Omental fat pad (tissue), 3 donors: ENCODE measurements at regions not wholly inside any gene's neighbourhood (a gene's known extent, or its start where the extent isn't known, plus 50 kb on each side); places are given as distances from the start of the nearest gene placed in this dataset.

Source experiments
- ATAC-seq: fragments of 150-250 bp; one replicate; pipeline ENCODE4 v1.9.1; 2016; ENCODE audit warnings: mild to moderate bottlenecking, moderate library complexity; ENCODE audit not compliant: low FRiP score
- DNase-seq: peaks from one replicate; pipeline ENCODE4 v3.0.0-alpha.2; 2019; ENCODE audit warnings: low spot score
- TF ChIP-seq, protein P1 (sequence below), 3 donors: fragments of 450-650 bp; IDR thresholded peaks; one replicate each; pipeline ENCODE4 v1.5.1; 2016 to 2017; ENCODE audit warnings: antibody characterized with exemption in 3 of 3, mild to moderate bottlenecking in 3 of 3, moderate library complexity in 2 of 3

DNA sequence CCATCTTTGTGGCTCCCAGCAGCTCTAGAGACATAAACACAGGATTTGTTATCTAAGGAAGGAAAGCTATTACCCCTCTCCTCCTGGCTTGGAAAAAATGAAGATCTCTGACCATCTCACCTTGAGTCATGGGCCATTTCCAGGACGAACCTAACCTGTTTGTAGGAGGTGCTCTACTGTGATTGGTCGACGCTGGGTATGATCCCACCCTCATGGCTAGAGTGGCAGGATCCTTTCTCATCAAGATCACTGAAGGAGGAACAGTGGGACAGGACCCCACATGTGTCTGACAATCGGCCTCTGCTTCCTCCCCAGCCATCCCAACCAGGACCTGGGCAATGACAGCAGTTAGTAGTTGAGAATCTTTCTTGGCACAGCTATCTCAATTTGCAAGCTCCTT, 144.1 kb downstream of the EMX2 start:
- ATAC-seq, result no peak
- TF ChIP-seq, protein P1, sequence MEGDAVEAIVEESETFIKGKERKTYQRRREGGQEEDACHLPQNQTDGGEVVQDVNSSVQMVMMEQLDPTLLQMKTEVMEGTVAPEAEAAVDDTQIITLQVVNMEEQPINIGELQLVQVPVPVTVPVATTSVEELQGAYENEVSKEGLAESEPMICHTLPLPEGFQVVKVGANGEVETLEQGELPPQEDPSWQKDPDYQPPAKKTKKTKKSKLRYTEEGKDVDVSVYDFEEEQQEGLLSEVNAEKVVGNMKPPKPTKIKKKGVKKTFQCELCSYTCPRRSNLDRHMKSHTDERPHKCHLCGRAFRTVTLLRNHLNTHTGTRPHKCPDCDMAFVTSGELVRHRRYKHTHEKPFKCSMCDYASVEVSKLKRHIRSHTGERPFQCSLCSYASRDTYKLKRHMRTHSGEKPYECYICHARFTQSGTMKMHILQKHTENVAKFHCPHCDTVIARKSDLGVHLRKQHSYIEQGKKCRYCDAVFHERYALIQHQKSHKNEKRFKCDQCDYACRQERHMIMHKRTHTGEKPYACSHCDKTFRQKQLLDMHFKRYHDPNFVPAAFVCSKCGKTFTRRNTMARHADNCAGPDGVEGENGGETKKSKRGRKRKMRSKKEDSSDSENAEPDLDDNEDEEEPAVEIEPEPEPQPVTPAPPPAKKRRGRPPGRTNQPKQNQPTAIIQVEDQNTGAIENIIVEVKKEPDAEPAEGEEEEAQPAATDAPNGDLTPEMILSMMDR (IDR thresholded peaks at IDR 0.05), result no peak
- DNase-seq, result no peak

DNA sequence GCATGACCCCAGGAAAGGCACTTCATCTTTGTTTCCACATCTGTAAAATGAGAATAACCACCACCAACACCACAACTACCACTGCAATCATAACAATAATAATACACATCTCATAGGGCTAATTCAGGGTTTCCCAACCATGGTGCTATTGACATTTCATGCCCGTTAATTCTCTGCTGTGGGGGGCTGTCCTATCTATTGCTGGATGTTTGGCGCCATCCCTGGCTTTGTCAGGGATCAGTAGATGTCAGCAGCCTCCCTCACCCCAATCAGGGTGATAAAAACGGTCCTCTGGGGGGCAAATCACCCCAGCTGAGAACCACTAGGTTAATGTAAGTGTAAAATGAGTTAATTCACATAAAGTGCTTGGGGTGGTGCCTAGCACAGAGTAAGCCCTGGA, 145.8 kb downstream of the EMX2 start:
- DNase-seq, result no peak
- no peak for ATAC-seq
- TF ChIP-seq, protein P1 (IDR thresholded peaks at IDR 0.05), result no peak

DNA sequence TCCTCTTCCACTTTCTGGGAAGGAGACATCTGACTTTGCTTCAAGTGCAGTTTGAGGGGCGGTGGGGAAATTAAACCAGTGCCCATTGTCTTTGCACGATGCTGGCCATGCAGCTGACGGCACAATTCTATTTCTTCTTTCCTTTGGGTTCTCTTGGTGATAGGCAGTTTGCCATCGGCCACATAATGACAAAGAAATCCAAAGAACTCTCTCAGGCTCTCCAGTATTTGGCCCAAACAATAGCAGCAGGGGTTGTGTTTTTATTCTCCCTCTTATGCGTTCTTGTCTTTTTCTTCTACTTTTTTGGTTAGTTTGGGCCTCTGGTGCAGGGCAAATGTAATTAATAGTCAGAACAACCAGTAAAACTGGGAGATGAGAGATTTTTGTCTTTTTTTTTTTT, 147.0 kb downstream of the EMX2 start:
- ATAC-seq (no peak), DNase-seq (no peak)
- TF ChIP-seq, protein P1 (IDR thresholded peaks at IDR 0.05), result no peak

DNA sequence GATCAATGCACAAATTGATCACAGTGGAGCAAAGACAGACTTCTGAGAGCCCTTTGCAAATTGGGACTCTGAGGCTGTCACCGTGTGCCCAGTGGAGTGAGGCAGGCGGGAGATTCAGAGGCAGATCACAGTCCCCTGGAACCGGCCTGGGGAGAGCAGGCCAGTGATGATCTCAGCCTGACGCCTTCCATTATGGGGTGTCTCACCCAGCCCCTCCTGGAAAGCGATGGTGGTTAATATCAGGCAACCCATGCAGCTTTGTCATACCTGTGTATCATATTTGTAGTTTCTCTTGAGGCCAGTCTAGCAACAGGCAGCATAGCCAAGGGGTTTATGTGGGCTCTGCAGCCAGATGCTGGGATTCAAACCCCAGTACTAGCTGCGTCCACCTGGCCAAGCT, 147.8 kb downstream of the EMX2 start:
- TF ChIP-seq, protein P1 (IDR thresholded peaks at IDR 0.05), result no peak
- DNase-seq, result no peak
- no peak for ATAC-seq

DNA sequence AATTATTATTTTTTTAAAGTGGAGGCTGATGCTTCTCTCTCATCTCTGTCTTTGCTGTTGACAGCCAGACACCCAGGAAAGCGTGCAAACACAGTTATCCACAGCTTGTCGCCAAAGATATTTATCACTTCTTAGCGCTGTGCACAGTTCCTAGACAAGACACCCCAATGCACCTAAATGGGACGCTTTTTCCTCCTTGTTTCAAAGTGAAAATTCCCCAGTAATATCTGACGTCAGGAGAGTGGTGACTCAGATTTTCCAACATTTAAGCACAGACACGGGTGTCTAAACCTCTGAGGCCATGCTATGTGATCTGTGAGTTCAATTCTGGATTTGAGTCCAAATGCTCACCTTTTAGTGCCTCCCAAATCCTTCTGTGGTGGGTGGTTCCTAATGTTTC, 151.6 kb downstream of the EMX2 start:
- DNase-seq (no peak), ATAC-seq (no peak)
- TF ChIP-seq, protein P1 (IDR thresholded peaks at IDR 0.05), result no peak

DNA sequence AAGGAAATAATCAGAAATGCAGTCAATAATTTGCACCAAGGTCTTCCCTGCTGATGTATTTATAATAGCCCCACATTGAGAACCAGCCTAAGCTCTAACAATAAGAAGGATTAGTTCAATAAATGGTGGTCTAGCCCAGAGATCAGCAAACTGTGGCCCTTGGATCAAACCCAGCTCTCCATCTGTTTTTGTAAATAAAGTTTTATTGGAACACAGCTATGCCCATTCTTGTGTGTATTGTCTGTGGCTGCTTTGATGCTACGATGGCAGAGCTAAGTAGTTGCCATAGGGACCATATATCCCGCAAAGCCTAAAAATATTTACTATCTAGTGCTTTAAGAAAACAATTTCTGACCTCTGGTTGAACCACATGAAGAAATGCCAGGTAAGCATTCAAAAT, 154.9 kb downstream of the EMX2 start:
- DNase-seq (no peak), ATAC-seq (no peak)
- TF ChIP-seq, protein P1 (IDR thresholded peaks at IDR 0.05), result no peak

DNA sequence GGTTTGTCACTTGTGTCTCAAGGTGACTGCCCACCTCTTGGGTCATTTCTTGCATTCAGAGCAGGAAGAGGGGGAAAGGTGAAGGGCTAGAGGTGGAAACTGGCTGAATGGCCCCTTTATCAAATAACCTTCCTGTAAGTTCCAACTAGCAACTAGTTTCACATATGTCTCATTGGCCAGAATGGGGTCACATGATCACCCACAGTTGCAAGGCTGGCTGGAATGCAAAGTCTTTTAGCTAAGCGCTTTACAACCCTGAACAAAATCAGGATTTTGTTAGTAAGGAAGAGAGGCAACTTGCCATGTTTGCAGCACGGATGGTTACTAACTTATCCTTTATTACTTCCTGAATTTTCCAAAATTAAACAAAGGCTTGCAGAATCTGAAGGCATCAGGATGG, 156.3 kb downstream of the EMX2 start:
- ATAC-seq (no peak), DNase-seq (no peak)

More for the DNA sequence above, 156.3 kb downstream of the EMX2 start:
- TF ChIP-seq, protein P1 (IDR thresholded peaks at IDR 0.05), result no peak
